H1 (cell line): ENCODE measurements at regions not wholly inside any gene's neighbourhood (a gene's known extent, or its start where the extent isn't known, plus 50 kb on each side); places are given as distances from the start of the nearest gene placed in this dataset.

Experiments used
- NANOG ChIP-seq: IDR thresholded peaks from 2 replicates; pipeline ENCODE4 v1.6.1; 2011; ENCODE audit warnings: low read length, low read depth, mild to moderate bottlenecking, inconsistent platforms; ENCODE audit not compliant: insufficient read depth, poor library complexity, severe bottlenecking
- SUZ12 ChIP-seq: fragments of 200-600 bp; sonication (generic); IDR thresholded peaks from 2 replicates; pipeline ENCODE4 v1.6.1; 2012; ENCODE audit warnings: mild to moderate bottlenecking, inconsistent platforms, low read length, moderate library complexity, mixed read lengths

DNA sequence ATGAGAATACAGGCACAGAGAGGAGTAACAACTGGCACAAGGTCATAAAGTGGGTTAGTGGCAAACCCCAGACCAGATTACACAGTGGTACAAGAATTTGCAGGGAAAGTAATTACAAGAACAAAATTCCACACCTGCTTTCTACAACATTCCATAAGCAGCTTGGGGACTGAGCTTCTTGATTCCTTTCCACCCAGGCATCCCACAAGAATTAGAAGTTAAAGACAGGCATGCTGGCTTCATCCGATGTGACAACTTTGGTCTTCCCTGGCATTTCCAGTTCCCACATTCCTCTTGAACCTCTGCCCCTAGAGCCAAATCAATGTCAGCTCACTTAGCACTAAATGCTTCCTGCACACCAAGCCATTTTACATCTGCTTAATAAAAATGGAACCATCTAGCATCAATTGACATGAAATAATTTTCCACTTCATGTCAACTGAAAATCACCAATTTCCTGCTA lies 435.8 kb upstream of the PAPPA start (continued):
- TF ChIP-seq NANOG = no peak
- TF ChIP-seq SUZ12 = no peak
